ENCODE measurements at regions not wholly inside any gene's neighbourhood (a gene's known extent, or its start where the extent isn't known, plus 50 kb on each side); places are given as distances from the start of the nearest gene placed in this dataset.
"Not testable (repeated sequence)": the region's sequence is repeated elsewhere in the genome, so short reads cannot be mapped to it uniquely, and the experiment has no call there.

DNA sequence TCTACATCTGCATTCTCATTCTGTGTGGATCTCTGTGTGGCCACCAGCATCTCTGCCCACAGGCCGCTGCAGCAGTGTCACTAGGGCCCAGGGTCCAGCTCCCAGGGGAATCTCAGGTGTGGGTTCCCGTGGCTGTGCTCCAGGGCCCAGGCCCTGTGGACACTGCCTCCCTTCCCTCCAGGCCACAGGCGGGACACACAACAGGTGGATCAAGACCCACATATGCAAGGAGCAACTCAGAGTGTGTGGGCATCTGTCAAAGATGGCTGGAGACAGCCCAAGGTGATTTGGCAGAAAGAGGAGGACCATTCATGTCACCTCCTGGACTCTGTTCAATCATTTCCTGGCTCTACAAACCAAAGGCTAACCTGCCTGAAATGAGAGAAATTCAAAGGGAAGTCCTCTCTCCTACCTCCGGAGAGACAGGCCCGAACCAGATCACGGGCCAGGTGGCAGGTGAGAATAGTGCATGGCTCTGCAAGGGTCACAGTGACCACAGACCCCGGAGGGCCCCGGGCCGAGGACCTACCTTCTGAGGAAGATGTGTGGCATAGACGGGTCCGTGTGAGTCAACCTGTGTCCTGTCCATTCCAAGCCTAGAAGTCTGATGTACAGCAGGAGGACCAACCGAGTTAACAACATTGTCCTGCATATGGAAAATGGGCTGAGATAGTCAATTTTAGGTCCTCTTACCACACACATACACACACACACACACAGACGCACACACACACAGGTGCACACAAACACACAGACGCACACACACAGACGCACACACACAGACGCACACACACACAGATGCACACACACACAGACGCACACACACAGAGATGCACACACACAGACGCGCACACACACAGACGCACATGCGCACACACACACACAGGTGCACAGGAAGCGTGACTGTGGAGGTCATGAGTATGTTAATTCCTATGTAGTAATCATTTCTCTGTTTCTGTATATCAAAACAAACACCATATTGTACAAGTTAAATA is 1068.5 kb downstream of the BRD1 start:
- no peak overlapping the region for H3K4me3 ChIP-seq (replicated peaks; ENCODE audit: low read depth, low read length)
- TF ChIP-seq, protein P1, sequence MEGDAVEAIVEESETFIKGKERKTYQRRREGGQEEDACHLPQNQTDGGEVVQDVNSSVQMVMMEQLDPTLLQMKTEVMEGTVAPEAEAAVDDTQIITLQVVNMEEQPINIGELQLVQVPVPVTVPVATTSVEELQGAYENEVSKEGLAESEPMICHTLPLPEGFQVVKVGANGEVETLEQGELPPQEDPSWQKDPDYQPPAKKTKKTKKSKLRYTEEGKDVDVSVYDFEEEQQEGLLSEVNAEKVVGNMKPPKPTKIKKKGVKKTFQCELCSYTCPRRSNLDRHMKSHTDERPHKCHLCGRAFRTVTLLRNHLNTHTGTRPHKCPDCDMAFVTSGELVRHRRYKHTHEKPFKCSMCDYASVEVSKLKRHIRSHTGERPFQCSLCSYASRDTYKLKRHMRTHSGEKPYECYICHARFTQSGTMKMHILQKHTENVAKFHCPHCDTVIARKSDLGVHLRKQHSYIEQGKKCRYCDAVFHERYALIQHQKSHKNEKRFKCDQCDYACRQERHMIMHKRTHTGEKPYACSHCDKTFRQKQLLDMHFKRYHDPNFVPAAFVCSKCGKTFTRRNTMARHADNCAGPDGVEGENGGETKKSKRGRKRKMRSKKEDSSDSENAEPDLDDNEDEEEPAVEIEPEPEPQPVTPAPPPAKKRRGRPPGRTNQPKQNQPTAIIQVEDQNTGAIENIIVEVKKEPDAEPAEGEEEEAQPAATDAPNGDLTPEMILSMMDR (IDR thresholded peaks at IDR 0.05; ENCODE audit: low read depth, low read length, missing control alignments): no peak
- no peak for DNase-seq (ENCODE audit: extremely low read depth, low read depth)

DNA sequence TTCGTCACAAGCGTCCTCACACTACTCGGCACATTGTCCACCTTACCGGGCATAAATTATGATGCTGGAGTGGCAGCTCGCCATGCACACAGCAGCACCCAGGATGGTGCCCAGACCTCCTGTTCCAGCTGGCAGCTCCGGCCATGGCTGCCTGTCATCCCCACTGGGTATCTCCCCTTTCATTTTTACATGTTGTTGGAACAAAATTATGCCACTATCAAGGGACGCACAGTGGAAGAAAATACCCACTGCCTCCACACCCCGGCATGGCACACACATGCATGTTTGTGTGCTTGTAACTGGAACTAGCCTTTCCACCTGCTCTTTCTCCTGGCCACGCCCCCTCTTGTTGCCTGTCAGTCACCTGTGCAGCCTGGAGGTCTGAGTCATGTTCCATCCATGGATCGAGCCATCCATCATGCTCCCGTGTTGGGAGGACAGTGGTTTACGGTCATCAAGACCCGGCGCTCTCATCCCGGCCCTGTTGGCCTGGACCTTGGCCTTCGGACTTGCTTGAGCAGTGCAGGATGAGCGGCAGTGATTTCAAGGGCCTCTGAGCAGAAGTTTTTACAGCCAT is 1069.6 kb downstream of the BRD1 start:
- DNase-seq (ENCODE audit: extremely low read depth, low read depth): no peak
- TF ChIP-seq, protein P1 (IDR thresholded peaks at IDR 0.05; ENCODE audit: low read depth, low read length, missing control alignments): no peak
- H3K4me3 ChIP-seq (replicated peaks; ENCODE audit: low read depth, low read length): no peak overlapping the region

DNA sequence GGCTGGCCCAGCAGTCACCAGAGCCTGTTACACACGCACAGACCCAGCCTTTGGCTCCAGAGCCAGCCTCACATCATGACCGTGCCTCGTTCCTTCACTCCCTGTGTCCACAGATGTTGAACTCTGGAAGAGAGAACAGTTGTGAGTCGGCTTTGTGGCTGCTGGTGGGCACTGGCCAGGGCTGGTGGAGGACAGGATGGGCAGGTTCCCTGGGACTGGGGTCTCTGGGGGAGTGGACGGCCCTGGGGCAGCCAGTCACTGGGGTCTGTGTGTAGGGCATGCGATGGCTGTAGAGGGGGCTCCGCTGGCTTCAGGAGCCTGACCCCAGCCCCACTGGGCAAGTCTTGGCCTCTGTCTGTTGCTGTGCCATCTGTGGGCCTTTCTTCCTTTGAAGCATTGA is 1070.1 kb downstream of the BRD1 start:
- TF ChIP-seq, protein P1 (IDR thresholded peaks at IDR 0.05; ENCODE audit: low read depth, low read length, missing control alignments): no peak
- DNase-seq (ENCODE audit: extremely low read depth, low read depth): no peak

DNA sequence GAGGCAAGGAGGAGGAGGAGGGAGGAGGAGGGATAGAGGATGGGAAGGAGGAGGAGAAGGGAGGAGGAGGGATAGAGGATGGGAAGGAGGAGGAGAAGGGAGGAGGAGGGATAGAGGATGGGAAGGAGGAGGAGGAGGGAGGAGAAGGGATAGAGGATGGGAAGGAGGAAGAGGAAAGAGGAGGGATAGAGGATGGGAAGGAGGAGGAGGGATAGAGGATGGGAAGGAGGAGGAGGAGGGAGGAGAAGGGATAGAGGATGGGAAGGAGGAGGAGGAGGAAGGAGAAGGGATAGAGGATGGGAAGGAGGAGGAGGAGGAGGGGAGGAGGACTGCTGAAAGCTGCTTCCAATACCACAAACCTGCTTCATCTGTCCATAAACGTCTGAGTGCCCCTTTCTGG is 1070.5 kb downstream of the BRD1 start:
- DNase-seq (ENCODE audit: extremely low read depth, low read depth); H3K4me3 ChIP-seq (replicated peaks; ENCODE audit: low read depth, low read length): not testable (repeated sequence)

More for the DNA sequence above, 1070.1 kb downstream of the BRD1 start:
- no peak overlapping the region for H3K4me3 ChIP-seq (replicated peaks; ENCODE audit: low read depth, low read length)

DNA sequence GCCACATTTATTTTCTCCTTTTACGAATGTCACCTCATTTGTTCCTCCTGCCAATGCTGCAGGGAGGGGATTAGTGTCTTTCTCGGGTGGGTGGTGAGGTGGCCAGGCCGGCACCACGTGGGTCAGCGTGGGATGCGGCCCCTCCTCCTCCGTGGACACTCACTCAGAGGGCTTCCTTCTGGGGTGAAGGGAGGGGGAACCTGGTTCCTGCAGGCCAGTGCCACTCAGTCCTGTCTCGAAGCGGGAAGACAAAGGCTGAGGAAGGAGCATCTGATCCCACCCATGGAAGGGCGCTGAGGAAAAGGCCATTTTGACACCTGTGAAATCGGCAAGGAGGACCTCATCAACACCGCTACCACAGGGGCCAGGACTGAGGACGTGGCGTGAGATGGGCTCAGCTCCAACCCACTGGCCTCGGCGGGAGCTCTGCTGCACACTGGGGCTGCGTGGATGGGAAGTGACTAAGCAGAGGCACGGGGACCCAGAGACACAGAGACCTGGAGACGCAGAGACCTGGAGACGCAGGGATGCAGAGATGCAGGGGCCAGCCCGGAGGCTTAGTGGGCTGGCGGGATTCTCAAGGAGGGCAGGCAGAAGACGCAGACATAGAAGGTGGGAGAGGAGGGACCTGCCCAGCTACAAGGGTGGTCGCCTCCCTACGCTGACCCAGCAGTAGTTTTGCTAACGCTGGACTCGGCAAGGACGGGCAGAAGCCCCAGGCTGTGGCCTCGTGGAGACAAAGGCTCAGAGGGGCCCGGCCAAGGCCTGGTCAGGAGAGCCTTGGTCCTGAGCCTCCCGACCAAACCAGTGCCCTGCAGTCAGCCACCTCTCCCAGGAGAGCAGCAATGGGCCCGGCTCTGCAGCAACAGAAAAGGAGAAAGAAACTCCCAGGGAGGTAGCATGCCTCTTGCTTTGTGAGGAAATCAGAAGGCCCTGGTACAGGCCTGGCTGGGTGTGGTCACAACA is 1071.2 kb downstream of the BRD1 start:
- TF ChIP-seq, protein P1 (IDR thresholded peaks at IDR 0.05; ENCODE audit: low read depth, low read length, missing control alignments): no peak
- no peak overlapping the region for H3K4me3 ChIP-seq (replicated peaks; ENCODE audit: low read depth, low read length)
- no peak for DNase-seq (ENCODE audit: extremely low read depth, low read depth)

DNA sequence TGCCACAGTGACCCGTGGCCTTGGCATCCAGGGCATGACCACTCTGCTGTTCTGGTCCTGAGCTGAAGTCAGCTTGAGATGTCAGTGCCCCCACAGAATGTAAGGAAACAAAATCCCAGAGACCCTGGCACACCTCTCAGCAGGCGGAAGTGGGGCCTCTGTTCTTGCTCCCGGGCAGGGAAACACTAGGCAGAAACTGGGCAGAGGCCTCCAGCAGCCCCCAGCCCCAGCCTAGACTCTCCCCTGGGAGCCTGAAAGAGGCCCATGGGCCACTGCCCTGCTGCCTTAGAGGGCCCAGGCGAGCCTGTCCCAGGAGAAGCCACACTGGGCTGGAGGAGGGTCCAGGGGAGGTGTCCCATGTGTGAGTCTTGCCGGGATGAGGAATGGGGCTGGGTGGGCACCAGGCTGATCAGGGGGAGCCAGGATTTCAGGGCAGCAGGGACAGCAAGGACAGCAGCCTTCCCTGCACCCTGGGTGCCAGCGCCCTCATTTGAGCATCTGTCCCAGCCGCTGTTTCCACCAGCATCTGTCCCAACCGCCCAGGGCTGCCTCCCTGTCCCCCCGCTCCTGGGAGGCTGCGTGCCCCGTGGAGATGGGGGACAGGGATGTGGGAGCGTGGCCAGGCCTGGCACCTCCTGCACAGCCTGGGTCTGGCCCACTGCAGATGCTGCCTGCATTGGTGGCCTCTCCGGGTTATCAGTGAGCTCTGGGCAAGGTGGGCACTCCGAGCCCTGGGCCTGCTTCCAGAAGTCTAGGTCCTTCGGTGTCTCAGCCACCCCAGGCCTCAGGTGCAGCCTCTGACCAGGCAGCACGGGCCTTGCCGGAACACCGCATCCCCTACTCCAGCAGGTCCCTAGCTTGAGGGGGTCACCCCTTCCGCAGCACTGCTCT is 1072.4 kb downstream of the BRD1 start:
- H3K4me3 ChIP-seq (replicated peaks; ENCODE audit: low read depth, low read length): no peak overlapping the region
- TF ChIP-seq, protein P1 (IDR thresholded peaks at IDR 0.05; ENCODE audit: low read depth, low read length, missing control alignments): no peak
- no peak for DNase-seq (ENCODE audit: extremely low read depth, low read depth)
